ENCODE measurements at regions not wholly inside any gene's neighbourhood (a gene's known extent, or its start where the extent isn't known, plus 50 kb on each side); places are given as distances from the start of the nearest gene placed in this dataset.

DNA sequence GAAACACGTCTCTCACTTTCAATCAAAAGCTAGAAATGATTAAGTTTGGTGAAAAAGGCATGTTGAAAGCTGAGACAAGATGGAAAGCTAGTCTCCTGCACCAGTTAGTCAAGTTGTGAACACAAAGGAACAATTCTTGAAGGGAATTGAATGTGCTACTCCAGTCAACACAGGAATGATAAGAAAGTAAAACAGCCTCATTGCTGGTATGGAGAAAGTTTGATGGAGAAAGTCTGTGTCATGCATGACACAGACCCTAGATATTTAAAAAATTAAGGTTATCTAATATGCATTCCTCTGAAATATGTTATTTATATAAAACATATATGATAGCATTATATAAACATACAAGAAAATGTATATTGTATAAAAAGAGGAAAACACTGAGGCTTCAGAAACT lies 699.4 kb upstream of the FZD8 start:
- DNase-seq (ENCODE audit: low read depth in 1 of 2, low spot score in 1 of 2), result peak in 1 of 2 donors; percentile 2
- no peaks in the 10 kb centered on the region for H3K9me3 ChIP-seq (ENCODE audit: low read depth)
- no peaks in the 10 kb centered on the region for H3K4me1 ChIP-seq (ENCODE audit: low read depth)
- TF ChIP-seq CTCF (IDR thresholded peaks at IDR 0.05; ENCODE audit: low read depth, low read length), result no peak
- H3K4me3 ChIP-seq, result no peak overlapping the region
- no peaks in the 10 kb centered on the region for H3K27me3 ChIP-seq
- H3K27ac ChIP-seq, result no peak overlapping the region
- H3K36me3 ChIP-seq, result no peaks in the 10 kb centered on the region

DNA sequence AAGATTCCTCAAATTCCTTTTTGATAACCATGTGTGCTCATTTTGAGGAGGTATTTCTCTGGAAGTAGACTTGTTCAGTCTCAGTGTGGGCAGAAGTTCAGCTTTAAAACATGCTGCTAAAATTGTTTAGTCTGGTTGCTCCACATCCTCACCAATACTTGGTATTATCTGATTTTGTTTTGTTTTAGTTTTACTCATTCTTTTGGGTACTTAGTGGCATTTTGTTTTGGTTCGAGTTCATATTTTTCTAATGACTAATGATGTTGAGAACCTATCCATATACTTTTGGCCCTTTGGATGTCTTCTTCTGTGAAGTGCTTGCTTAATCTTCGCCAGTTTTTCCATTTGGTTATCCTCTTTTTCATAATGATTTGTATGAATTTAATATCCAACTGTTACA lies 694.2 kb upstream of the FZD8 start:
- peak in 1 of 2 donors; percentile 10 for DNase-seq (ENCODE audit: low read depth in 1 of 2, low spot score in 1 of 2)
- no peaks in the 10 kb centered on the region for H3K9me3 ChIP-seq (ENCODE audit: low read depth)
- H3K4me1 ChIP-seq (ENCODE audit: low read depth), result no peaks in the 10 kb centered on the region
- no peak for TF ChIP-seq CTCF (IDR thresholded peaks at IDR 0.05; ENCODE audit: low read depth, low read length)
- no peaks in the 10 kb centered on the region for H3K36me3 ChIP-seq
- H3K27ac ChIP-seq, result no peak overlapping the region
- H3K27me3 ChIP-seq, result no peaks in the 10 kb centered on the region
- no peak overlapping the region for H3K4me3 ChIP-seq

DNA sequence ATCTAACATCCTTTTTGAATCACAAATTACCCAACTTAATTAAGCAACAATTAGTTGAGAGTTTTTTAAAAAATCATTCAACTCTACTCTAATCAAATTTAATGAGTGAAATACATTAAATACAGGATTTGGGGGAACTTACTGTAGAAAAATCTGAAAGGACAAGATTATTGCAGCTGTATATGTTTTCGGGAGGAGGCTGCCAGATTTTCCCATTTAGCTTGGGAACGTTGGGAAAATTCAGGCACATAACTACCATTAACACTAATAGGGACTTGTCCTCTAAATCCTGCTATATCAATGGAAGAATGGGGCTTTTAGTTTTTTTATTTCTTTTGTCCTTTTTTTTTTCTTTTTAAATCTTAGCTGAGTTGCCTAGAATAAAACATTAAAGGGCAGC lies 691.4 kb upstream of the FZD8 start:
- Histone ChIP-seq H3K9me3 (ENCODE audit: low read depth) (no peaks in the 10 kb centered on the region), H3K27ac (no peak overlapping the region), H3K36me3 (no peaks in the 10 kb centered on the region), H3K4me3 (no peak overlapping the region), H3K27me3 (no peaks in the 10 kb centered on the region), H3K4me1 (ENCODE audit: low read depth) (no peaks in the 10 kb centered on the region)
- TF ChIP-seq CTCF (IDR thresholded peaks at IDR 0.05; ENCODE audit: low read depth, low read length), result no peak
- DNase-seq (ENCODE audit: low read depth in 1 of 2, low spot score in 1 of 2), result no peak

DNA sequence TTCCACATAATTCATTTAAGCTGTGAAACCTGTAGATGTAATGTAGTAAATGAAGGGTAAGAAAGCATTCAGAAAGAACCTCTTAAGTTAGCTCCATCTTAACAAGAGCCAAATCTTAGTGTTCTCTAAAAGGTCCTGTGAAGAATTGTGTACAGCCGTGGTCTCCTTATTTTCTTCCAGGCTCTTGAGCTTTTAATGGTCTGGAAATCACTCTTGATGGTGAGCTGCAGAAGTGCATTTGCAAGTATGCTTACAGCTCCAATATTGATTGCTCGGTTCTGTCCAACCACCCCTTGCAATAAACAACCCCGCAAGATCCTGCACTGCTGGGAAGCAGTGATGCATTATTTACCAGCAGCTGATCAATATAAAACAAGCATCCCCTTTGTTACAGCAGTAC lies 690.8 kb upstream of the FZD8 start:
- no peak overlapping the region for H3K27ac ChIP-seq
- no peak for DNase-seq (ENCODE audit: low read depth in 1 of 2, low spot score in 1 of 2)
- TF ChIP-seq CTCF (IDR thresholded peaks at IDR 0.05; ENCODE audit: low read depth, low read length), result no peak
- no peaks in the 10 kb centered on the region for H3K9me3 ChIP-seq (ENCODE audit: low read depth)
- no peaks in the 10 kb centered on the region for H3K36me3 ChIP-seq
- H3K4me1 ChIP-seq (ENCODE audit: low read depth), result no peaks in the 10 kb centered on the region
- H3K4me3 ChIP-seq, result no peak overlapping the region
- H3K27me3 ChIP-seq, result no peaks in the 10 kb centered on the region

DNA sequence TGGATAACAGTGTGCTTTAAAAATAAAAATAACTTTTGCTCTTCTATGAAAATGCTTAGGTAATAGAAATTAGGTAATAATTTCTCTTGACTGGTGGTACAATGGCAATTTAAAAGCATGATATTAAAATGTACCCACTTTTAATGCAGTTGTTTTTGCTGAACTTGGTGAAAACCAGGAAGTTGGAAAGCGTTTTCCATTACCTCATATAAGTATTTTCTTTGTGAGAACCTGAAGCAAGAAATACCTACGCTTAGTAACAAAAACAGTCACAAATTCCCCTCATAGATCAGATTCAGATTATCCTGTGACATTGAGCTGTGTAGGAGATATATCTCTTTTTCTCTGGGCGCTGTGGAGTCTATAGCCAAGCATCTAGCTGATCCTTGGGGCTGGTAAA lies 689.0 kb upstream of the FZD8 start:
- Histone ChIP-seq H3K9me3 (ENCODE audit: low read depth) (no peaks in the 10 kb centered on the region), H3K4me3 (no peak overlapping the region), H3K27ac (no peak overlapping the region), H3K4me1 (ENCODE audit: low read depth) (no peaks in the 10 kb centered on the region), H3K36me3 (no peaks in the 10 kb centered on the region), H3K27me3 (no peaks in the 10 kb centered on the region)
- no peak for TF ChIP-seq CTCF (IDR thresholded peaks at IDR 0.05; ENCODE audit: low read depth, low read length)
- DNase-seq (ENCODE audit: low read depth in 1 of 2, low spot score in 1 of 2), result no peak

DNA sequence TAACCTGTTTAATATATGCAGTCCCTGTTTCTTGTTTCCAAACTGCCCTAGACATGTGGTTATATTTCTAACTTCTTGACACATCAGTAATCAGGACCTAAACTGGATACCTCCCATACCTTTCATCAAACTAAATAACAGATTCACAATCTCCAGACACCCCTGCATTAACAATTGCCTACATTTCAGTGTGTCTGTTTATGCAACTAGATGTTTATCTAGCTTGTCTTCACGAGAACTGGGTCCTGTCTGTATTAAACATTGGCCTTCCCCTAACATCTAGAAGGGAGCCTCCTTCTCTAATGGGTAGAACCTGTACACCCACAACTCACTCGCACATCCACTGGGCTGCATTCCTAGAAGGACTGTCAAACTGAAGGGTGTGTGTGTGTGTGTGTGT lies 683.7 kb upstream of the FZD8 start:
- TF ChIP-seq CTCF (IDR thresholded peaks at IDR 0.05; ENCODE audit: low read depth, low read length), result no peak
- Histone ChIP-seq H3K4me3 (no peak overlapping the region), H3K27me3 (no peaks in the 10 kb centered on the region), H3K27ac (no peak overlapping the region), H3K36me3 (no peaks in the 10 kb centered on the region), H3K4me1 (ENCODE audit: low read depth) (no peaks in the 10 kb centered on the region), H3K9me3 (ENCODE audit: low read depth) (no peaks in the 10 kb centered on the region)
- no peak for DNase-seq (ENCODE audit: low read depth in 1 of 2, low spot score in 1 of 2)
